Endometrium (tissue), 2 donors: ENCODE measurements at regions not wholly inside any gene's neighbourhood (a gene's known extent, or its start where the extent isn't known, plus 50 kb on each side); places are given as distances from the start of the nearest gene placed in this dataset.
A peak's percentile ranks its signal among the peaks of the same experiment; 100 is the strongest.

ENCODE experiments used
- FAIRE-seq: peaks from 2 replicates; lab custom pipeline; 2012; peaks lifted over from hg19 to GRCh38; lab: Jason Lieb, UNC
- donor health status: control.
- donor health status: control.

GRCh38 chr12:102781117-102781516 lies 135.9 kb downstream of the PAH start:
- FAIRE-seq, result no peak

- FAIRE-seq, result no peak
Measured at GRCh38 chr12:102776041-102776440, 141.0 kb downstream of the PAH start.

DNA sequence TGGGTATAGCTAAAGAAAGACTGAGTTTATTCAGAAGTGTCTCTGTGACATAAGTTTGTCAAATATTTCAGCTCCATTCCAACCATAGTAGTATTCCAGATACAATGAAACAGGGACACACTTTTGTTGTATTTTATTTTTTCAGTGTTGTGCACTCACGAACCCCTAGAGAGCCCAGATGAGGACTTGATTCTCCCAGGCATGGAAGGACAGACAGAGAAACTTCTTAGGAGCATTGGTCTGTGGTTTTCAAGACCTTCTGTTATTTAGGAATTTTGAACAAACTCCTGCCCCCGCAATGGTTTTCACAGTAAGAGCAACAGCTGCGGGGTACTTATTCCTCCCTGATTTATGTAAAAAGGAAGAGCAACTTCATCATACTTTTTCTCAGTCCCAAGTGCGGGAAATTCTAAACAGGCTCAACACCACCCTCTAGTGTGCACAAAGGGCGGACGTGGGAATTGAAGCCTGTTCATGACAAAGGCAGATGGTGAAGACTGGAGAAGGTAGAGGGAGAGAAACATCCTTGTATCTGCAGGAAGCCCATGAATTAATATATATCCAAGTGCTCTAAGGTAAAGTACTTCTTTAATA lies 147.6 kb downstream of the PAH start:
- peak; percentile 96 for FAIRE-seq

DNA sequence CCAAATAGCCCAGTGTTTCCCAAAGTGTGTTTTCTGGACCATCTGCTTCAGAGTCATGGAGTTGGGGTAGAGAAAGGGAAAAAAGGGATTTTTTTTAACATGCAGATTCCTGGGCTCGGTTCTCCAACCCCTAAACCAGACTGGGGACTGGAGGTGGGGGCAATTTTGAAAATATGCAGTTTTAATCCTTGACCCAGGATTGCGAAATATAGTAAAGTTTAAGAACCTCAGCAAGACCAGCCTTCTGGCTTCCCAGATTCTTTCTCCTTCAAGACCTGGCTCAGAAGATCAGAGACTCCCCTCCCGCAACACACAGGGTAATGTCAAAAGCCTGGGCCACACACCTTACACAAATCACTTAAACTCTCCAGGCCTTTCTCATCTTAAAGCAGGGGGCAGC lies 150.1 kb downstream of the PAH start:
- FAIRE-seq, result no peak

- no peak for FAIRE-seq
Measured at GRCh38 chr12:102765736-102766135, 151.3 kb downstream of the PAH start.

GRCh38 chr12:102763471-102763870 lies 153.6 kb downstream of the PAH start:
- no peak for FAIRE-seq

- peak; percentile 95 for FAIRE-seq
Measured at GRCh38 chr12:102763061-102763460, 154.0 kb downstream of the PAH start.

DNA sequence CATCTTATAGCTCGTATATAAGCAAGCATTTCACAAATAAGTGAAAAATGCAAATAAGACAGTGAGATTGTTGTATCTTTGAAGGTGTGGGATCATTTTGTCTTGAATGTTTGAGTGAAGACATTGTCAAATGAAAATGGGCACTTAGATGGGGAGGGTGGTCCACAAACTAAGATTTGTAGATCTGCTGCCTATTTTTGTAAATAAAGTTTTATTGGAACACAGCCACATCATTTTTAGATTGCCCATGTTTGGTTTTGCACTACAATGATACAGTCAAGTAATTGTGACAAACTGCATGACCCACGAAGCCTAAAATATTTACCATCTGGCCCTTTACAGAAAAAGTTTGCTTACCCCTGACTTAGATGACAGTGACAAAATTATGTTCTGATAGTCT lies 156.7 kb downstream of the PAH start:
- no peak for FAIRE-seq

- FAIRE-seq, result peak; percentile 72
Measured at GRCh38 chr12:102759466-102759865, 157.6 kb downstream of the PAH start.

GRCh38 chr12:102757882-102758226 lies 159.2 kb downstream of the PAH start:
- FAIRE-seq, result no peak

DNA sequence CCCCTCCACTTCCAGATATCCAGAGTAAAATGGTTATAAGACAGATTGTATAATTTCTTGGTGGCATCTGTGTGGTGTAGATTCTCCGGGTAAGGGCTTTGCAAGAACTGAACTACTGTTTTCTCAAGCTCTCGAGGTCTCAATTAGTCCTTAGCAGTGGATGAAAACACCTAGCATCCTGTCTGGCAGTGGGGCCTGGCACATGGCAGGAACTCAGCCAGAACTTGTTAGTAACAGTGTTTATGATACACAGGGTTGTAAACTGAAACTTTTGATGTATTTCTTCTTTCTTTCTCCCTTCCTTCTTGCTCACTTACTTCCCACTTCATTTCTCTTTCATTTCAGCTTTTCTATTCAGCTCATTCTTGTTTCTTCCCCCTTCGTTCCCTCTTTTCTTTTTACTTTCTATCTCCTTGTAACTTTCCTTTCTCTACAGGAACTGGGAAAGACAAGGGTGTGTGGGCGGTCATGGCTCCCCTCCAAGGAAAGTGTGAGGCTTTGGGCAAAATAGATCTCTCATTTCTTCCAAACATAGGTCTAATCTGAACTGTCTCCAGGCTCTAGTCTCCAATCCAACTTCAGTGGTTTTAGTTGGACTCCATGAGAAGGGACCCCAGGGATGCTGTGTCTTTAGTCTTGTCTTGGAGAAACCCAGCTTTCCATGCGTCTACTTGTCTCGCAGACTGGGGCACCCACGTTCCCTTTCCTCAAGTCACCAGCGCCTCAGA lies 159.7 kb downstream of the PAH start:
- no peak for FAIRE-seq

DNA sequence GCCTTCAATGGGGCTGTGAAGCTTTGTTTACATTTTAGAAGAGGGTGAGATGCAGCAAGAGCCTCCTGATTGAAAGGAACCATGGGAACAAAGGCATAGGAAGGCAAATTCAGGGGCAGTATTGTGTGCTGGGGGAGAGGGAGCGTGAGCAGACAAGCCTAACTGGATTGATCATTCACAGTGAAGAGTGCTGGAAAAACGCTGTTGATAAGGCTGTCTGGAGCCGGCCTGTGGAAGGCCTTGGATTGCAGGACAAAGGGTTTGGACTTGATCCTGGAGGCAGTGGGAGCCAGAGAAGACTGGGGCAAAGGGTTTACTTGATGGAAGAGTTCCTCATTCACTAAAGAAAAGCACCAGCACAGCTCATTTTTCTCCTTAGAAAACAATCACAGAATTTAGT lies 160.5 kb downstream of the PAH start:
- FAIRE-seq, result no peak

DNA sequence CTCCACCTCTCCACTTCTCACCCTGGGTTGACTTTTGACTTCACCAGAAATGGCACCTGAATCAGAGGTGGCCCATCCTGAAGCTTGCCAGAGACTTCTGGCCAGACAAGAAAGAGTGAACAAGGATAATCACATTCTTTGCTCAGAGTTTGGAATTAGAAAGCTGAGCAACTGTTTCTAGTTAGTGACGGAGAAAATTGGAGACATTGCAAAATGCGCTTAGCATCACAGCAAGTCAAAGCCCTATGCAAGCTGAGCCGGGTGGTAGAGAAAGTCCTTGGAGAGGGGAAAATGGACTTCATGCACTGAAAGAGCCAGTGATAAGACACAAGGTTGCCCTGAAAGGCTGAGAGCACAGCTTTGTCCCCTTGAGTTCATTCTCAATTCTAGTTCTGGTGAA lies 161.8 kb downstream of the PAH start:
- FAIRE-seq, result no peak

DNA sequence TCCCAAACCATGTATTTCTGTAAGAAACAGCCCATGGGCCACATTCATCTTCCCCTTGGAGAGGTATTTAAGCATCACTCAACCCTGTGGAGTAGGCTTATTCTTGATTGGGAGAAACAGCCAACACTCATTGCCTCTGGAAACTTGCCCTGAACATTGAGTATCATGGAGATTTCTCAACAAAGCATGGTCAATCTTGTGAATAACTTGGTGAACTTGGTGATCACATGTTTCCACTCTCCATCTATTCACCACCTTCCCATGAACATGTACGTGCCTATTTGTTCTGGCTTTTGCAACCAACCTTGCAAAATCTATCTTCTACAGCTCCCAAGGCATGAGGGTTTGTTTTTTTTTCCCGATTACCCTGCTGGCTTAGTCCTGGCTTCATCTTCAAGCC lies 163.2 kb downstream of the PAH start:
- no peak for FAIRE-seq

DNA sequence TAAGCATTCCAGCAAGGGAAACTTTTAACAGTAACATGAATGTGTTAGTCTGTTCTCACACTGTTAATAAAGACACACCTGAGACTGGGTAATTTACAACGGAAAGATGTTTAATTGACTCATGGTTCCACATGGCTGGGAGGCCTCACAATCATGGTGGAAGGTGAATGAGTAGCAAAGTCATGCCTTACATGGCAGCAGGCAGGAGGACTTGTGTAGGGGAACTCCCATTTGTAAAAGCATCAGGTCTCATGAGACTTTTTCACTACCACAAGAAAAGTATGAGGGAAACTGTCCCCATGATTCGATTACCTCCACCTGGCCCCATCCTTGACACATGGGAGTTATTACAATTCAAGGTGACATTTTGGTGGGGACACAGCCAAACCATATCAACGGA lies 168.3 kb downstream of the PAH start:
- FAIRE-seq, result no peak

- no peak for FAIRE-seq
Measured at GRCh38 chr12:102746963-102747362, 170.1 kb downstream of the PAH start.

DNA sequence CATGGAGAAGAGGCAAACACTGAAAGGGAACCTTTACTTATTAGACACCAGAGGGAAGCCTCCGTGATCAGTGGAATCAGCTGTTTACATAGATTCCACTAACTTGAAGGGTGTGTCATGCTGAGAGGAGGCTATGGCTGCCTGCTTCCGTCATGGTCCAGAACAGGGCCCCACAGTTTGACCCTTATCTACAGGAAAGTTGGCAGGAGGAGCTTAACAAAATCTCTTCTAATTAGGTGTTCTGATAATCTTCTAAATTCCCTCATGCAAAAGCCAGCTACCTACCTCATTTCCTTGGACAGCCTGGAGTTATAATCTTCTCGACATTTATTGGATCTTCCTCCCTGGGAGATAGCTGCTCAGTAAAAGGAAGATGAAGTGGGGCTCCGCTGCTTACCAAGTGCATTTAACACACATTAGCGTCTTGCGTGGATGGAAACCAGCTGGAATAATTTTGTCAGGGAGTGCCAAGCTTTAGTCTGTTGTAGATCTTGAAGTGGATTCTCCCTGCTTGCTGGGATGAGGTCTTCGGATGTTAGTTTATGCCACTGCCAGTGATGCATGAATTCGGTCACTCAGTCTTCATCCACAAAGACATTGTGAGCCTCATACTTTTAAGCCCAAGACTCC lies 171.0 kb downstream of the PAH start:
- FAIRE-seq, result no peak

DNA sequence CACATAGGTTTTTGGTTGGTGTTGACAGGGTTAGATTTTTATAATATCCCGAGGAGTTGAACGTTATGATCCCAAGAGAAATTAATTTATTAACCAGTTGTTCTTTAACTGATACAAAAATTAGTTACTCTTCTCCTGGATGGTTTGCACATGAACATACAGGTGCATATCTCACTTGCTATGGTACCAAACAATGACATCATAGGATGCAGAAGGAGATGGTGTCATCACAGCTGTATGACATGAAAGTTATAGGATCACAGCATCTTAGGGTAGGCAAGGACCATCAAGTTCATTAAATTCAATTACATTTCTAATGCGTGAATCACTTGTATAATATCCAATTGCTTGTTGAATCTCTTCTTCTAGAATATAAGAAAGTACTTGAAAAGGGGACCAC lies 175.8 kb downstream of the PAH start:
- no peak for FAIRE-seq

GRCh38 chr12:102740141-102740955 lies 176.7 kb downstream of the PAH start:
- peak; percentile 90 for FAIRE-seq

DNA sequence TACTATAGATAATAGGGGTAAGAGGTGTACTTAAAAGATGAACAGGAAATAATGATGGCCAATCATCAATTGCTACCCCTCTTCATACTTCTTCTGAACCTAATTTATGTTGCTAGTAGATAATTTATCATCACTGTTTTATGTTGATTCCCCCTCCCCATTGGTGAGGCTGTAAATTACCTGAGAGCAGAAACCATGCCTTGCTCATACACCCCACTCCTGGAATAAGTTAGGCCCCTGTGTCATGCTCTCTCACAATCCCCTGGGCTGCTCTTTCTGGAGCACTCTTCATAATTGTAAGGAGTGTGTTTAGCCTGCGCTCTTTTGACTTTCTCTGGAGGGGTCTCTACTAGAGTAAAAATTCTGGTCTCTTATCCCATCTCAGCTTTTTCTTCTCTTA lies 180.7 kb downstream of the PAH start:
- FAIRE-seq, result no peak

DNA sequence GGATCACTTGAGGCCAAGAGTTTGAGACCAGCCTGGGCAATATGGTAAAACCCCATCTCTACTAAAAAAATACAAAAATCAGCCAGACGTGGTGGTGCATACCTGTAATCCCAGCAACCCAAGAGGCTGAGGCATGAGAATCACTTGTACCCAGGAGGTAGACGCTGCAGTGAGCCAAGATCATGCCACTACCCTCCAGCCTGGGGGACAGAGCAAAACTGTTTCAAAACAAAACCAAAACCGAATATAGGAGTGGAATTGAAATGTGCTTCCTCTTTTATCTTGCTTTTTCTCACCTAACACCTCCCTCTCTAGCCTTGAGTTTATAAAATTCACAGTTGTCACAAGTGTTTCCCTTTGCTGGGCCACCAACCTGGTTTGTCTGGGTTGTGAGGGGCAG lies 181.9 kb downstream of the PAH start:
- no peak for FAIRE-seq

GRCh38 chr12:102730996-102731395 lies 186.0 kb downstream of the PAH start:
- FAIRE-seq, result no peak
